HG03196 (cell line): ENCODE measurements at regions not wholly inside any gene's neighbourhood (a gene's known extent, or its start where the extent isn't known, plus 50 kb on each side); places are given as distances from the start of the nearest gene placed in this dataset.
"Not testable (repeated sequence)": the region's sequence is repeated elsewhere in the genome, so short reads cannot be mapped to it uniquely, and the experiment has no call there.

Experiments used
- ATAC-seq: cut with Tn5 transposase; IDR thresholded peaks from one replicate; pipeline ENCODE4 v1.9.1; 2021; ENCODE audit not compliant: unreplicated experiment

GRCh38 chr6:10138917-10139316, 276.0 kb downstream of the TFAP2A start:
- ATAC-seq: no peak

GRCh38 chr6:10136636-10137035, 278.2 kb downstream of the TFAP2A start:
- no peak for ATAC-seq

- not testable (repeated sequence) for ATAC-seq
These were observed 280.7 kb downstream of the TFAP2A start for GRCh38 chr6:10134185-10134584.

- no peak for ATAC-seq
These were observed 286.2 kb downstream of the TFAP2A start for GRCh38 chr6:10128721-10129120.

- ATAC-seq: no peak
These were observed 292.7 kb downstream of the TFAP2A start for GRCh38 chr6:10122164-10122563.

GRCh38 chr6:10112871-10113549, 301.9 kb downstream of the TFAP2A start:
- ATAC-seq: no peak

GRCh38 chr6:10111975-10112374, 302.9 kb downstream of the TFAP2A start:
- ATAC-seq: no peak

- no peak for ATAC-seq
These were observed 313.2 kb downstream of the TFAP2A start for GRCh38 chr6:10101551-10102252.

- no peak for ATAC-seq
These were observed 315.2 kb downstream of the TFAP2A start for GRCh38 chr6:10099529-10100140.

GRCh38 chr6:10098756-10099528, 315.9 kb downstream of the TFAP2A start:
- no peak for ATAC-seq

- no peak for ATAC-seq
These were observed 321.6 kb downstream of the TFAP2A start for GRCh38 chr6:10093282-10093681.

- no peak for ATAC-seq
These were observed 330.5 kb downstream of the TFAP2A start for GRCh38 chr6:10084111-10084986.

GRCh38 chr6:10082385-10082784, 332.5 kb downstream of the TFAP2A start:
- no peak for ATAC-seq

GRCh38 chr6:10081957-10082356, 332.9 kb downstream of the TFAP2A start:
- no peak for ATAC-seq

GRCh38 chr6:10081075-10081474, 333.8 kb downstream of the TFAP2A start:
- no peak for ATAC-seq

- no peak for ATAC-seq
These were observed 334.3 kb downstream of the TFAP2A start for GRCh38 chr6:10080561-10080960.

- no peak for ATAC-seq
These were observed 336.3 kb downstream of the TFAP2A start for GRCh38 chr6:10078581-10078980.

- not testable (repeated sequence) for ATAC-seq
These were observed 340.1 kb downstream of the TFAP2A start for GRCh38 chr6:10074726-10075125.

- ATAC-seq: no peak
These were observed 341.5 kb downstream of the TFAP2A start for GRCh38 chr6:10073341-10073740.

GRCh38 chr6:10071631-10072220, 343.1 kb downstream of the TFAP2A start:
- no peak for ATAC-seq
